ENCODE measurements at regions not wholly inside any gene's neighbourhood (a gene's known extent, or its start where the extent isn't known, plus 50 kb on each side); places are given as distances from the start of the nearest gene placed in this dataset.

DNA sequence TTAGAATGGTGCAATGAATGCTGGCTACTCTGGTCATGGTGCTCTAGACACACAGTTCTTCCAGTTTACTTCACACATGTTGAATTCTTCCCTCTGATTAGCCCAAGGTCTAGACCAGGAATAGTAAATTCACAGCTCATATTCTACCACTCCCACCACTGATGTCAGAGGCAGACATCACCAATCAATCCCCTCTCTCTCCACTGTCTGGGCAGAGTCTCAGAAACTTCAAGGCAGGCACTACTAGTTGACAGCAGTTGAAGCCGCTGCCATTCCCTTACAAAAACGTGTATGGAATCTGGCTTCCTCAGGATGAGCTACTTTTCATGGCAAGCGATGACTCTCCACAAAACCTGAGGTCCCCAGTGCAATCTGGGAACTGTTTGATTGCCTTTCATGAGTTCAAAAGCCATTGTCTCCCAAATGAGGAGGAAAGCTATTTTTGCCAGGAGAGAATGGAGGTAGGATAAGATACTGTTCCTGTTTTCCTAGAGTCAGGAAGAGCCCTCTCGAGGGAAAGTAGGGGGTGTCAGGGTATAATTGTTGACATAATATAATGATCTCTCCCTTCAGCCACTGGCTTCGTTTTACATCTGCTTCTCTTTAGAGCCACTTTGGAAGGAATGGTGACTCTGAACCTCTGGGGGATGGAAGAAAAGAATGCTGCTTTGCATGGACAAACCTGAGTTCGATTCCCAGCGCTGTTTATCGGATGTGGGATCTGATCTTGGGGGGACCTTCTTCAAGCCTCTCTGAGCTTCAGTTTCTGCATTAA is 90.0 kb downstream of the FOXL1 start:
- Mint-ChIP-seq H3K36me3 (no peaks in the 10 kb centered on the region), H3K27me3 (peaks cover 9 to 24% (median 23%) of the 10 kb centered on the region in 3 donors), H3K4me1 (peaks cover 0 to 2% (median 0%) of the 10 kb centered on the region in 3 donors), H3K4me3 (no peak overlapping the region), H3K9me3 (peaks cover 0 to 13% (median 6%) of the 10 kb centered on the region in 7 donors), H3K27ac (peak overlapping the region in 1 of 6 donors; percentile 1)
- ATAC-seq (ENCODE audit: low read depth in 2 of 2): no peak
- DNase-seq: no peak

DNA sequence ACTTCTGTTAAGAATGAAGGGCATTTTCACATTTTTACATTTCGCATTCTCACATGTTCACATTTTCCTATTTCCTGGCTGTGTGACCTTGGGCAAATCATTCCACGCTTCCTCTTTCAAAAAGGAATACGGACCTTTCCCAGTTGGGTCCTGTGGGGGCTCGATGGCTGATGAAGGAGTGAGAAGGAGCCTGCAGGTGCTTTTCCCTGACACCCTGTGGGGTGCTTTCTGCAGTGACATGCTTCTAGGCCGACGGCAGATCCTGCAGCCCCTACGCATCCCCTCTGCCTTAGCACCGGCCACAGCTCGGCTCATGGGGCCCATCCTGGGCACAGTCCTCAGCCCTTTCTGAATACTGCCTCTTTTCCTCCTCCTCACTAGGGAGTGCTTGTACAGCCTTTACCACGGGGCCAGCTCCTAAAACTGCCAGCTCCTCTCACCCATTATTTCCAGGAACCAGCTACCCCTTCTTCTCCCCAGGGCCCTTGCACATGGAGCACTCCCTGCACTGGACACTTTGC is 91.0 kb downstream of the FOXL1 start:
- H3K27ac Mint-ChIP-seq: no peak overlapping the region
- ATAC-seq (ENCODE audit: low read depth in 2 of 2) (no peak), DNase-seq (no peak)
- peaks cover 0 to 11% (median 5%) of the 10 kb centered on the region in 7 donors for H3K9me3 Mint-ChIP-seq
- H3K4me1 Mint-ChIP-seq: peaks cover 0 to 2% (median 0%) of the 10 kb centered on the region in 3 donors
- H3K4me3 Mint-ChIP-seq: no peak overlapping the region
- H3K36me3 Mint-ChIP-seq: no peaks in the 10 kb centered on the region
- peaks cover 9 to 24% (median 16%) of the 10 kb centered on the region in 3 donors for H3K27me3 Mint-ChIP-seq

DNA sequence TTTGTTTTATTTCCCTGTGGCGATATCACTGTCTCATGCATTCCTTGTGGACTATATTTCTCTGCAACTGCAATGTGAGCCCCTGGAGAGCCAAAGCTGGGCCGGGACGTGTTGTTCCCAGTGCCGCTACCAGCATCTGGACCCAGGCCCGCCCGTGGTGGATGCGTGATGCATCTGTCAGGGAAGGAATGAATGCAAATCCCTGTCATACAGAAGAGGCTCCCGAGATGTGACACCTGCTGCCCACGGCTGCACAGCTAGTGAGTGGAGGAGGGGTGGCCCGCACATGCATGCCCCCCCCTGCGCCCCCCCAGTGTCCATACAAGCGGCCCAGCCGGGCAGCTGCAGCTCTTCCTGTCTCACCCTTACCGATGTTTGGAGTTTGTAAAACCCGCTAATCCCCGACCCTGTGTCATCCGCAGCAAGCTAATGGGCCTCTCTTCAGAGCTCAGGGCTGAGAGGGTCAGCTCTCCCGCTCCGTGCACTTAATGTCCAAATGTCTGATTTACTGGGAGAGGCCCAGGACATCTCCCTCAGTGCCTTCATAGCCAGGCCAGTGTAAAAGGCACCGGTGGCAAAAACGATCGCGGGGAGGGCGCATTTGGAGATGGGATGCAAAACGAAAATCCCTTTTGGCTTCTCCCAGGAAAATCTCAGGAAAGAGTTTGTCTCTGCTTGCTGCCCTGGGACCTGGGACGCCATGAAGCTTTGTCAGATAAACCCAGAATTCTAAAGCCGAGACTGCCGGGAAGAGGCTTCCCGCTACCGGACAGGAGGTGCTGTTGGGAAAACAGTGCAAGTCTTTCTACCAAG is 91.8 kb downstream of the FOXL1 start:
- ATAC-seq (ENCODE audit: low read depth in 2 of 2) (no peak), DNase-seq (no peak)
- Mint-ChIP-seq H3K27ac (no peak overlapping the region), H3K27me3 (peaks cover 9 to 24% (median 16%) of the 10 kb centered on the region in 3 donors), H3K4me3 (no peak overlapping the region), H3K9me3 (peaks cover 0 to 5% (median 4%) of the 10 kb centered on the region in 7 donors), H3K36me3 (no peaks in the 10 kb centered on the region), H3K4me1 (no peaks in the 10 kb centered on the region)

DNA sequence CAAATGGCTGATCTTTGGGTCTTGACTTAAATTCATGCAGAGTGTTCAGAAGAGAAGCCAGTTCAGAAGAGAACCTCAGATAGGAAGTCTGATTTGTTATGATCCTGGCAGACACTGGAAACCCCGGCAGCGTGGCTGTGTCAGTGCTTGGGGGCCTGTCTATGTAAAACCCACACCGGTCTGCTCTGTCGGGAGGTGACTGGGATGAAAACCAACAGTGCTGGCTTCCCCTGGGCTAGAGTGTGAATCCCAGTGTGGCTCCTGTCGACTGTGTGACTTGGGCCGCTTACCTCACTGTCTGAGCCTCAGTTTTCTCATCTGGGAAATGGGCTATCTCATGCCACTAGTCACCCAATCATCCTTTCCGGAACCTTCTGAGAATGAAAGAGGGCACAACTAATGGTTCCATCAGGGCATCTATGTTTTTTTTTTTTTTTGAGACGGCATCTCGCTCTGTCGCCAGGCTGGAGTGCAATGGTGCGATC is 92.4 kb downstream of the FOXL1 start:
- peaks cover 0 to 5% (median 3%) of the 10 kb centered on the region in 7 donors for H3K9me3 Mint-ChIP-seq
- H3K36me3 Mint-ChIP-seq: no peaks in the 10 kb centered on the region
- no peaks in the 10 kb centered on the region for H3K4me1 Mint-ChIP-seq
- no peak overlapping the region for H3K27ac Mint-ChIP-seq
- peaks cover 9 to 24% (median 16%) of the 10 kb centered on the region in 3 donors for H3K27me3 Mint-ChIP-seq
- DNase-seq (no peak), ATAC-seq (ENCODE audit: low read depth in 2 of 2) (no peak)
- no peak overlapping the region for H3K4me3 Mint-ChIP-seq

DNA sequence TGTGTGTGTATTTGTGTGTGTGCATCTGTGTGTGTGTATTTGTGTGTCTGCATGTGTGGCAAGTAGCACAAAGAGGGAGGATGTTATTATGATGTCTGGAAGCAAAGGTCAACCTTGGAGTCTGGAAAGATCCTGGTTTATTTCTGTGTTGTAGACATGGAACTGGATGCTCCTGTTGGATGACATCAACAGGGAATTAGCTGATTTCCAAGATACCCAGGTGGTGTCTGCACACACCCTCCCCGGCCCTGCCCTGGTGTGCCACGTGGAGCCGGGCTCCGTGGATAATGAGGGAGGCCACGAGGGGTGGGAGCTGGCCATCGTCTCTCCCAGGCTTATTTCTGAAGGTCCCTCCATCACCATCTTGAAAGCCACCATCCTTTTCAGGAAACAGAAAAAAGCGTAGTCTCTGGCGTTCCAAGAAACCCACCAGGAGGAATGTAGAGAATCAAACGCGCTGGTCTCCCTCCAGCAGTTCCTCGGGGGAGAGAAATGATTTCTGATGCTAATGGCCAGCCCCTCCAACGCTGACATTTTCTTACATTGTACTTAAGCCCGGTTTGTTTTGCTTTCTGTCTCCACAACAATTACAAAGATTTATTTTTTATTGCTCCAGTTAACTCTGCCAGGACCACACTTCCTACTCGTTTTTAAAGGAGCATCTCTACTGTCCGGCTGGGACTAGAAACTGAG is 93.3 kb downstream of the FOXL1 start:
- Mint-ChIP-seq H3K4me3 (no peak overlapping the region), H3K4me1 (no peaks in the 10 kb centered on the region), H3K27me3 (peaks cover 7 to 28% (median 9%) of the 10 kb centered on the region in 3 donors), H3K9me3 (peaks cover 0 to 5% (median 1%) of the 10 kb centered on the region in 7 donors), H3K36me3 (no peaks in the 10 kb centered on the region), H3K27ac (no peak overlapping the region)
- DNase-seq (no peak), ATAC-seq (ENCODE audit: low read depth in 2 of 2) (no peak)

DNA sequence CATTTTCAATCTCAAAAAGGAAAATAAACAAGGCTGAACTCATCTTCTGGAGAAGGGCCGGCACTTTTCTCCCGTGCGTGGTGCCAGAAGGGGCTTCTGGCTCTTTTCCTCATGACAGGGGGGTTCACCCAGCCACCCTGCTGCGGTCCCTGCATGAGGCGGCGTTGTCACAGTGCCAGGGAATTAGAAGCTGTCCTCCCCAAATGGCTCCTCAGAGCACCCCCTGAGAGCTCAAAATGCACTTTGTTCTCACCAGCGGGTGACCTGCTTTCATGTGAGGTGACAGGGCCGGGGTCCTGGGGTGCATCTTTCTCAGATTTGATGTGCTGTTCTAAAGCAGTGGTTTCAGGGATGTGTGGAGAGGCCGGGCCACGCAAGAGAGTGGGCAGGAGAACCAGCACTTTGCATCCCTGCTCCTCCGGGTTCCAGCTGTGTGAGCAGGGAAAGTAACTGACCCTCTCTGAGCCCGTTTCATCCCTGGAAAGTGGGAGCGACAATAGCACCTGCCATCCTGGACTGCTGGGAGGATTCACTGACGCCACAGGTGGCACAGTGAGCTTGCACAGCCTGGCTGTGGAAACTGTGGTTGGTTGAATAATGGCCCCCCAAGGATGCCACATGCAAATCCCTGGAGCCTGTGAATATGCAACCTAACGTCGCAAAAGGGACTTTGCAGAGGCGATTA is 94.0 kb downstream of the FOXL1 start:
- no peak overlapping the region for H3K4me3 Mint-ChIP-seq
- peaks cover 0 to 7% (median 1%) of the 10 kb centered on the region in 7 donors for H3K9me3 Mint-ChIP-seq
- peaks cover 4 to 22% (median 9%) of the 10 kb centered on the region in 3 donors for H3K27me3 Mint-ChIP-seq
- no peaks in the 10 kb centered on the region for H3K4me1 Mint-ChIP-seq
- no peak for ATAC-seq (ENCODE audit: low read depth in 2 of 2)
- no peak for DNase-seq
- H3K27ac Mint-ChIP-seq: no peak overlapping the region
- no peaks in the 10 kb centered on the region for H3K36me3 Mint-ChIP-seq

DNA sequence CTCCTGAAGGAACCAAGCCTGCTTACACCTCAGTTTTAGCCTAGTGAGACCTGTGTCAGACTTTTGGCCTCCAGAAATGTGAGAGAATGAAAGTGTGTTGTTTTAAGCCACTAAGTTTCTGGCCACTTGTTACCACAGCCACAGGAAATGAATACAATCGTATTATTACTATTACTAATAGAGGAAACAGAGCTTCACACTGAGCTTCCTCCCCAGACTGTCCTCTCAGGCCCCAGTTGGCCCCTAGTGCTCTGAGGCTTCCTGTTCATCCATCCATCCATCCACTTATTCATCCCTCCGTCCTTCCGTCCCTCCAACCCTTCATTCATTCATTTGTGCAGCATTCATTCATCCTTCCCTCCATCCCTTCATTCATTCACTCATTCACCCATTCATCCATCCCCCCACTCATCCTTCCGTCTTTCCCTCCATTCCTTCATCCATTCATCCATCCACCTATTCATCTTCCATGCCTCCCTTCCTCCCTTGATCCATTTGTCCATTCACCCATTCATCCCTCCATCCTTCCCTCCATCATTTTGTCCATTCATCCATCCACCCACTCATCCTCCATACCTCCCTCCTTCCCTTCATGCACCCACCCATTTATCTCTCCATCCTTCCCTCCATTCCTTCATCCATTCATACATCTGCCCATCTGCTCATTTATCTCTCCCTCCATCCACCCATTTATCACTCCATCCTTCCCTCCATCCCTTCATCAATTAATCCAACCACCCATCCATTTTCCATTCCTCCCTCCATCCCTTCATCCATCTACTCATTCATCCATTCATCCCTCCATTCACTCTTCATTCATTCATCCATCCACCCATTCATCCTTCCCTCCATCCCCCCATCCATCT is 95.0 kb downstream of the FOXL1 start:
- no peak for DNase-seq
- no peaks in the 10 kb centered on the region for H3K36me3 Mint-ChIP-seq
- H3K9me3 Mint-ChIP-seq: peaks cover 0 to 8% (median 1%) of the 10 kb centered on the region in 7 donors

DNA sequence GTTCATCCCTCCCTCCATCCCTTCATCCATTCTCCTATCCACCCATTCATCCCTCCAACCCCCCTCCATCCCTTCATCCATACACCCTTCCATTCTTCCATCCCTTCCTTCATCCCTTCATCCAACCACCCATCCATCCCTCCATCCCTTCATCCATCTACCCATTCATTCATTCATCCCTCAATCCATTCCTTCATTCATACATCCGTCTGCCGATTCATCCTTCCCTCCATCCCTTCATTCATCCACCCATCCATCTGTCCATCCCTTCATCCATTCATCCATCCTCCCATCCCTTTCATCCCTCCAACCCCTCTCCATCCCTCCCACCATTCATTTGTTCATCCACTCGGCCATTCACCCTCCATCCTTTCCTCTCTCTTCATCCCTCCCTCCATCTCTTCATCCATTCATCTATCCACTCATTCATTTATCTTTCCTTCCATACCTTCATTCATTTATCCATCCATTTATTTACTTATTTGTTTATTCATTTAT is 95.7 kb downstream of the FOXL1 start:
- peaks cover 0 to 12% (median 9%) of the 10 kb centered on the region in 3 donors for H3K27me3 Mint-ChIP-seq
- peaks cover 0 to 8% (median 1%) of the 10 kb centered on the region in 7 donors for H3K9me3 Mint-ChIP-seq
- H3K4me1 Mint-ChIP-seq: no peaks in the 10 kb centered on the region
- H3K36me3 Mint-ChIP-seq: no peaks in the 10 kb centered on the region
- DNase-seq (no peak), ATAC-seq (ENCODE audit: low read depth in 2 of 2) (no peak)
- H3K4me3 Mint-ChIP-seq: no peak overlapping the region
- no peak overlapping the region for H3K27ac Mint-ChIP-seq

More for the DNA sequence above, 95.0 kb downstream of the FOXL1 start:
- Mint-ChIP-seq H3K27ac (no peak overlapping the region), H3K4me1 (no peaks in the 10 kb centered on the region), H3K27me3 (peaks cover 0 to 12% (median 9%) of the 10 kb centered on the region in 3 donors), H3K4me3 (no peak overlapping the region)
- no peak for ATAC-seq (ENCODE audit: low read depth in 2 of 2)

DNA sequence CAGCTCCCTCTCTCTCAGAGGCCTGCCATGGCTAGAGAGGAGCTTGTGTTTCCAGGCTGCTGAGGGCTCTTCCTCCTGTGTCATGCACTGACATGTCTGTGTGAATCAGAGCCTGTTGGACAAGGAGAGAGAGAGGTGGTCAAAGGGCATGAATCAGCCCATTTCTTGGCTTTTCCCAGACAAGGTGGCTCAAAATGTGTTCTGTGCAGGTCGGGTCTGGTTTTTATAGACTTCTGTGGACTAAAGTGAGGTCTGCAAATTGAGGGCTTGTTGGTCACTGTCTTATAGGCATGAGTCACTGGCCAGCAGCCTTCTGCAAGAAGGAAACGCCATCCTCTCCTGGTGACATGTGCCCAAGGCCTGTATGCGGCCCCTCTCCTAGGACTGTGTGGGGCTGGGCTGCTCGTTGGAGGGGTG is 97.9 kb downstream of the FOXL1 start:
- Mint-ChIP-seq H3K9me3 (peaks cover 1 to 19% (median 4%) of the 10 kb centered on the region in 7 donors), H3K27me3 (peaks cover 0 to 5% (median 0%) of the 10 kb centered on the region in 3 donors), H3K27ac (no peak overlapping the region), H3K36me3 (no peaks in the 10 kb centered on the region), H3K4me1 (no peaks in the 10 kb centered on the region), H3K4me3 (no peak overlapping the region)
- DNase-seq: no peak
- no peak for ATAC-seq (ENCODE audit: low read depth in 2 of 2)

DNA sequence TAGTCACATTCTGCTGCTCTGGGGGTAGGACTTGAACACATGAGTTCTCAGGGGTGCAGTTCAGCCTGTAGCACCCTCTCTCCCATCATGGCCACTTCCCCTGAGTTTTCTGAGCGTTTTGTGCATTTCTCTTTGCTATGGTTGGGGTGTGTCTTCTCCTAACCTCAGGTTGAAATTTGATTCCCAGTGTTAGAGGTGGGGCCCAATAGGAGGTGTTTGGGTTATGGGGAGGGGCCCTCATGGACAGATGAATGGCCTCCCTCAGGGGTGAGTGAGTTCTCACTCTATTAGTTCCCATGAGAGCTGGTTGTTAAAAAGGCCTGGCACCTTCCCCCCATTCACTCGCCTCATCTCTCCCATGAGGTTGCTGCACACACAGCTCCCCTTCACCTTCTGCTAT is 101.1 kb downstream of the FOXL1 start:
- H3K4me1 Mint-ChIP-seq: peaks cover 5 to 10% (median 6%) of the 10 kb centered on the region in 3 donors
- H3K36me3 Mint-ChIP-seq: peaks cover 0 to 4% of the 10 kb centered on the region in 2 donors
- H3K27me3 Mint-ChIP-seq: peaks cover 10 to 26% (median 23%) of the 10 kb centered on the region in 3 donors
- H3K4me3 Mint-ChIP-seq: no peak overlapping the region
- no peak for ATAC-seq (ENCODE audit: low read depth in 2 of 2)
- peak overlapping the region in 1 of 6 donors; percentile 6 for H3K27ac Mint-ChIP-seq
- no peak for DNase-seq
- H3K9me3 Mint-ChIP-seq: peaks cover 0 to 20% (median 5%) of the 10 kb centered on the region in 7 donors

DNA sequence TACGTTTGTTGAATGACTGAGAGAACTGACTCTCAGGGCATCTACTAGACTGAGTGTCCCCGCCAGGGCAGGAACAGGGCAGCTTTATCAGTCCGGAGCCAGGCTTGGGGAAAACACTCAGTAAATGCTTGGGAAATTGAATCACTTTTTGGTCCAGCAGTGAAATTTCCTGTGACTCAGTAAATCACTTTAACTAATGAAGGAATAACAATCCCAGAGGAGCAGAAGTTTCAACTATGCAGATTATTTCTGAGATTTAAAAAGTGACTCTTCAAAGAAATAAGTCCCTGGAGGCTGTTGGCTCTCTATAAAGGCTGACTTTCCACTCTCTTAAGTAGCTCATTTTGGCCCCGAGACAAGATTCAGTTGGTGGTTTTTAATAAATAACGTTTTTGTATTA is 101.8 kb downstream of the FOXL1 start:
- Mint-ChIP-seq H3K36me3 (peaks cover 0 to 4% of the 10 kb centered on the region in 2 donors), H3K9me3 (peaks cover 0 to 20% (median 5%) of the 10 kb centered on the region in 7 donors), H3K4me3 (no peak overlapping the region), H3K27me3 (peaks cover 10 to 26% (median 23%) of the 10 kb centered on the region in 3 donors), H3K27ac (no peak overlapping the region), H3K4me1 (peaks cover 5 to 10% (median 6%) of the 10 kb centered on the region in 3 donors)
- DNase-seq (no peak), ATAC-seq (ENCODE audit: low read depth in 2 of 2) (no peak)
